Suprapubic skin (tissue), 3 donors: ENCODE measurements at regions not wholly inside any gene's neighbourhood (a gene's known extent, or its start where the extent isn't known, plus 50 kb on each side); places are given as distances from the start of the nearest gene placed in this dataset.

Experiments
- POLR2AphosphoS5 ChIP-seq, 3 donors: sonication (generic); formaldehyde crosslinking; IDR thresholded peaks; one replicate each; pipeline ENCODE4 v1.6.1; 2017; ENCODE audit warnings: antibody characterized with exemption in 3 of 3
- TF ChIP-seq, protein P1 (sequence below), 2 donors: fragments of 200-600 bp in 1 of 2; fragments of 450-650 bp in 1 of 2; sonication (generic) in 1 of 2; IDR thresholded peaks; one replicate each; pipeline ENCODE4 v1.5.1; 2016 to 2019; ENCODE audit warnings: antibody characterized with exemption in 2 of 2, mild to moderate bottlenecking in 1 of 2, moderate library complexity in 1 of 2

DNA sequence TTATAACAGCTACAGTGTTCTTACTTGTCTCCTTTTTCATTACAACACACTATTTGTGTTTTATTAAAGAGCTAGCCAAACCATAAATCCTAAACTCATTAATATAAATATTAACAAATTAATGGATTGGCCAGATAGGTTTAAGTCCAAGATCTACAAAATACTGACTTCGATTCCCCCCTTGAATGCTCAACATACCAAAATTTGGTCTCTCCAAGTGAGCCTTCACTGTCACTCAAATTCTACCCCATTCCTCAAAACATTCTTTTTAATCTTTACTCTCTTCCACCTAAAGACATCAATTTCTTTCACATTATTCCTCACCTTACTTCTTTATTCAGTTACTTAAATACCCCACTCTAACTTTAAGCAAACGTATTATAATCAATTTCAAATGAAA is 281.5 kb downstream of the ICOS start:
- TF ChIP-seq, protein P1, sequence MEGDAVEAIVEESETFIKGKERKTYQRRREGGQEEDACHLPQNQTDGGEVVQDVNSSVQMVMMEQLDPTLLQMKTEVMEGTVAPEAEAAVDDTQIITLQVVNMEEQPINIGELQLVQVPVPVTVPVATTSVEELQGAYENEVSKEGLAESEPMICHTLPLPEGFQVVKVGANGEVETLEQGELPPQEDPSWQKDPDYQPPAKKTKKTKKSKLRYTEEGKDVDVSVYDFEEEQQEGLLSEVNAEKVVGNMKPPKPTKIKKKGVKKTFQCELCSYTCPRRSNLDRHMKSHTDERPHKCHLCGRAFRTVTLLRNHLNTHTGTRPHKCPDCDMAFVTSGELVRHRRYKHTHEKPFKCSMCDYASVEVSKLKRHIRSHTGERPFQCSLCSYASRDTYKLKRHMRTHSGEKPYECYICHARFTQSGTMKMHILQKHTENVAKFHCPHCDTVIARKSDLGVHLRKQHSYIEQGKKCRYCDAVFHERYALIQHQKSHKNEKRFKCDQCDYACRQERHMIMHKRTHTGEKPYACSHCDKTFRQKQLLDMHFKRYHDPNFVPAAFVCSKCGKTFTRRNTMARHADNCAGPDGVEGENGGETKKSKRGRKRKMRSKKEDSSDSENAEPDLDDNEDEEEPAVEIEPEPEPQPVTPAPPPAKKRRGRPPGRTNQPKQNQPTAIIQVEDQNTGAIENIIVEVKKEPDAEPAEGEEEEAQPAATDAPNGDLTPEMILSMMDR (IDR thresholded peaks at IDR 0.05) = no peak
- no peak for TF ChIP-seq POLR2AphosphoS5 (IDR thresholded peaks at IDR 0.05)
